Endometrium (tissue), 2 donors: ENCODE measurements at regions not wholly inside any gene's neighbourhood (a gene's known extent, or its start where the extent isn't known, plus 50 kb on each side); places are given as distances from the start of the nearest gene placed in this dataset.

Experiments
- FAIRE-seq: peaks from 2 replicates; lab custom pipeline; 2012; peaks lifted over from hg19 to GRCh38; lab: Jason Lieb, UNC
- donor health status: control.
- donor health status: control.

- FAIRE-seq: no peak
Observed at GRCh38 chr6:113344969-113345368, 512.2 kb upstream of the MARCKS start.

GRCh38 chr6:113347436-113347835 is 509.7 kb upstream of the MARCKS start:
- no peak for FAIRE-seq

- no peak for FAIRE-seq
Observed at GRCh38 chr6:113350461-113350860, 506.7 kb upstream of the MARCKS start.

DNA sequence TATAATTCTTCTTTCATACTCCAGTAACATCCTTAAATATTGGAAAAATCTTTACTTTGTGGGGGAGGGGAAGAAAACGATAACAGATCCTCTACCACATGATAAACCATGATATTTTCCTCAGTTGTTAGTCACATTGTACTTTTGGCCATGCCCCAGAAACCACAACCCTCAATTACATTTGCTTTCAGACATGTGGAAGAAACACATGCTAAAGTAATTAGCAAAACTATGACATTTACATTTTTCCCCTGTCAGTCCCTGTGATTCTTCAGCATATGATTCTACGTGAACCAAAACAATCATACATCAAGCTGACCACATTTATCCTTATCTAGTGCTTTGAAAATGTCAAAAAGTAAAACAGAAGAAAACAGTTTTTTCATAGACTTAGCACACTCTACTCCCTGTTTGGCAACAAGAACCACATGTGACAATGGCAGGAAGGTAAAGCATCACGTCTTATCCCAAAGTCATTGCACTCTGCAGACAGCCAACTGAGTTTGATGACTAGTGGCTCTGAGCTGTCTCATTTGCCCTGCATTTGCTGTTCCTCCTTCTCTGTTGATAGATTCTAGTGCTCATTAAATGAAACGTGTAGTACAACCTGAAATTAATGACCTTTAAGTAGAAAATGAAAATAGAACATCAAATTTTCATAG is 505.8 kb upstream of the MARCKS start:
- peak; percentile 97 for FAIRE-seq

DNA sequence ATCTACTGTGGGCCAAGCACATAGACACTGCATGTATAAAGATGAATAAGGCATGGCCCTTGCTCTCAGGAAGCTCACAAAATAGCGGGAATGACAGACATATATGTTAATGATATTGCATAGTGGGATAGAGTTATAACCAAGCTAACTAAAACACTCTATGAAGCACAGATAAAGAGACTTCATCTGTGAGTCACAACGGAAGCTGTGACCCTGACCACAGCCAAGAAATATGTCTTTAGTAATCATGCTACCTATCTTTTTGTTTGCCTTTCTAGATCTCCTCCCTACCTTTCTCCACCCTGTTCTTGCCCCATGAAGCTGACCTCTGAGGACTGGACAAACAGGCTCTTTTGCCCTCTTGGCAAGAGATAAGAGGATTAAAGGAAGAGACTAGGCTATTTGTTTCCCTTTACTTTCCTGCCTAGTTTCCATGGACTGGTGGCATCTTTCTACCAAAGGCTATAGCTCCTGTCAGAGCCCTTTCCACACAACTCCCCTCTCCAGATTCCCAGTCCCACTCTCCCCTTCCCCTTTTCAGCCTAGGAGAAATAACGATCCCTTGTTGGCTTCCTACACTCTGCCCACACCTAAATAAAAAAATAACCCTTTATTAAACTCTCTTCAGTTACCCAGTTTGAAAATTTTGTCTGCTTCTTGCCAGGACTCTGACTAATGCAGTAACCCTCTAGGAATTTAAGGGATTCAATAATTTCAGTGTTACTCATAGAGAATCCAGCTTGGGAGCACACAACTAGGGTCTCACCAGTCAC is 504.9 kb upstream of the MARCKS start:
- no peak for FAIRE-seq

DNA sequence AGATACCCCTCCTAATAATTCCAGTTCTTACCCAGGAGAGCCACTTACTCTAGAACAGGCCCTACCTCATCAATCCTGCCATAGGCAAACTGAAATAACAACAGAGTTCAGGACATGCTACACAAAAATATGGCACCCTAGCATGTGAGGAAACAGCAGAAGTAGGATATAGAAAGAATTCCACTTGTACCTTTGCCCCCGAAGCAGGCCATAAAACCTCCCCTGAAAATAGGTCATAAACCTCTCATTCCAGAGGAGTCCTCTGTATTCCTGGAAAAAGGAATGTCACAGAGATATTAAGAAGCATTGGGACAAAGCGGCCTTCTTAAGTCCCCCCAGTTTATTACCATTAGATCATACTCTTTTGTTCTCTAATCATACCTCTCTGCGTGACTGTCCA is 504.3 kb upstream of the MARCKS start:
- FAIRE-seq: no peak

- FAIRE-seq: no peak
Observed at GRCh38 chr6:113353392-113353791, 503.8 kb upstream of the MARCKS start.

- FAIRE-seq: no peak
Observed at GRCh38 chr6:113354204-113354895, 502.8 kb upstream of the MARCKS start.

GRCh38 chr6:113356139-113356538 is 501.0 kb upstream of the MARCKS start:
- no peak for FAIRE-seq

DNA sequence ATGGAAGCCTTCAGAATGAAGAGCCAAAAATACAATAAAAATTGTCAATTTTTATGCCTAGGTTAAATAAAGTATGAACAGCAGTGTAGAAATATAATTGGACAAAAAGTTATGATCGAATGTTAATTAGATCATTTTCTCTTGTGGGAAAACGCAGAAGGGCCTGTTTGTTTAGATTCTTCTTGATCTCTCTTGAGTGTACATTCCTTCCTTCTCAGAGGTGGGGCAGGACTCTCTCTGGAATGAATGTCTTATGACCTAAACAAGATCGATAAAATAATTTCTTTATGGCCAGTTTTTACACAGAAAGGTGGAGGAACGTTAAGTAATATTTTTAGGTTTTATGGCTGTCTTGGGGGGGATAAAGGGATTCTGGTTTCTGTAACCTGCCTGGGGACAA is 500.1 kb upstream of the MARCKS start:
- FAIRE-seq: no peak

DNA sequence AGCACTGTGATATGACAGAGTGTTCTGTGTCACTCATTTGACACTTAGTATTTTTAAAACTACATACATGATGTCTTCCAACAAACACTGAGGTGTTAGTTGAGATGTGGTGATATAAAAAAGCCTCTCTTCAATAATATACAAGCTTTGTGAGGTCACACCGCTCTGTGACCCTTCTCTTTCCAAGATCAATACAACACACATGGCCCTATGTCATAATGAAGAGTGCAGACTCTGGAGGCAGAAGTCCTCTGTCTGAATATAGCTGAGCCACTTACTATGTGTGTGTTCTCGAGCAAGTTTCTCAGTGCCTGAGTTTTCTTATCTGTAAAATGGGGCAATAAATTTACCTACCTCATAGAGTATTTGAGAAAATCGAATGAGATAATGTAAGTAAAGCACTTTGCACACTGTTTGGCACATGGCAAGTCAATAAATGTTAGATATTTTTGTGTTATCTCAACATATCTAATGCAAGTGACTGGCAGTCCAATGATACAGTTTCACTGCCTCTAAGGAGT is 499.0 kb upstream of the MARCKS start:
- no peak for FAIRE-seq

GRCh38 chr6:113359155-113360140 is 497.7 kb upstream of the MARCKS start:
- FAIRE-seq: no peak

- no peak for FAIRE-seq
Observed at GRCh38 chr6:113361014-113361645, 496.0 kb upstream of the MARCKS start.

DNA sequence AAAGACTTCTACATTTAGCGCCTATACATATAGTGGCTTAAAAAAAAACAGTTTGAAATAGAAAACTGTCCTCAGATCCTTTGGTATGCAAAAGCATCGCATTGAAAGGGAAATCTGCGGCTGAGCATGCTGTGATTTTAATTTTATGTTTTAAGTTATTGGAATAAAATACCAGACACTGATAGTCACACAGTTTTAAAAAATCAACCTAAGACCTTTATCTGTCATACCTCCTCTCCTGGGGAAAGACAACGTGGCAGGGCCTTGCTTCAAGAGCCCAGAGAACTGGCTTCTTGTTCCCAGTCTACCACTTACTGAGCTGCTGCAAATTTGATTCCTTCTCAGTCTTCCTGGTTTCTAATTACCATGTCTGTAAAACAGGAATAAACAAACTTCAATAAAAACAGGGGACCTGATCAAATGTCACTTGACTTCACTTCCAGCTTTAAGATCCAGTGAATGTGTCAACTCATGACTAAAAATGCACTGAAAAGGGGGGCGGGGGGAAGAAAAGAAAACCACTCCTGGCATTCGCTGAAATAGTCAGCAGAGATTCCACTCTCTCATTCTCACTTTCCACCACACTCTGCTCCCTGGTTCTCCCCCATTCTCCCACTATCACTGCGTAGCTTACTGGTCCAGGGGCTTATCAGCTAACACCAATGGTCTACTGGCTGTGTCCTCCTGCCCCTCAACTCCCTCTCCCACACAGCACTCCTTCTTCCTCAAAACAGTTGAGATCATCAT is 494.7 kb upstream of the MARCKS start:
- FAIRE-seq: no peak

DNA sequence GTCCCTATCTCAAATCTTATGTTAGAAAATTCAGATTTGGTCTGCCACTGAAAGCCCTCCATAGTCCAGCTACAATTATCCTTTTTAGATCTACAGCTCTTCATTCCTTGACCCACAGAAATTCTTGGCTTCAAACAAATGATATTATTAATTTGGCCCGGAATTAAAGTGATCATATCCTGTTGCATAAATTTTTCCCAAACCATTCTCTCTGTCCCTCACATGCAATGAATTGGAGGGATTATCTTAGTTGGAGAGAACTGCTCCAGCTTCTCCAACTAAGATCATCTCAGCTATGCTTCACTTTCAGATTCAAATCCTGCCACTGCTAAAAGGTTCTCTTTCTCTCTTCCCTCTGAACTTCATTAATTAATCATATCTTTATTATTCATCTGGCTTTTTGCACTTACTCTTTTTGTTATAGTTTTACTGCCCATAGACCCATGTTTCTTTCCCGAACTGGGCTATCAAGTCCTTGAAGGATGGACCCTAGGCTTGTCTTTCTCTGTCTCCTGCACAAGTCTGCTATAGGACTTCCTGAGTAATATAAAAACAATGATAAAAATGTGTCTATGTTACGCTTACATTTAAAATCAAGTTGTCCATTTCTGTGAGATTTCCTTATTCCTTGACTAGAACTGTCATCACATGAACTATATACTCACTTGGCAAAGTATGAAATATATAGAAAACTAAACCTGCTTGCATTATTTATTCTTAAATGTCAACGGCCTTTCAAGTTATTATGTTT is 493.9 kb upstream of the MARCKS start:
- FAIRE-seq: no peak

- FAIRE-seq: no peak
Observed at GRCh38 chr6:113363866-113364265, 493.3 kb upstream of the MARCKS start.

DNA sequence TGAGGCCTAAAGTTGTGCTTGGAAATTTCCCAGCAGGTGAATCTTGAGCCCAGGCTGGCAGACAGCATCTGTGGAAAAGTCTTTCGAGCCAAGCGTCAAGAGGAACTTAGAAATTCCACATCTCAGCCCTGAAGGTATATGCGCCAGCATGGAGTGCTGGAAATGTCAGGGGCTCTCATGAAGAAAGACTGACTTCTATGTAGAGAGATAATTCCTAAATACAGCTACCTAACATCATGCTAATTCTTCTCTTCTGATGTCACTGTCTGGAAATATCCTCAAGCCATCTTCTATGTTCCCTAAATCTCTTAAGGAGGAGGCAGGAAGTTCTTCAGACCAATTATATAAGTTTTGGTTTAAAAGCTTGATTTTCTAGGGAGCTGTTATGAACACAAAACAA is 492.4 kb upstream of the MARCKS start:
- FAIRE-seq: no peak

DNA sequence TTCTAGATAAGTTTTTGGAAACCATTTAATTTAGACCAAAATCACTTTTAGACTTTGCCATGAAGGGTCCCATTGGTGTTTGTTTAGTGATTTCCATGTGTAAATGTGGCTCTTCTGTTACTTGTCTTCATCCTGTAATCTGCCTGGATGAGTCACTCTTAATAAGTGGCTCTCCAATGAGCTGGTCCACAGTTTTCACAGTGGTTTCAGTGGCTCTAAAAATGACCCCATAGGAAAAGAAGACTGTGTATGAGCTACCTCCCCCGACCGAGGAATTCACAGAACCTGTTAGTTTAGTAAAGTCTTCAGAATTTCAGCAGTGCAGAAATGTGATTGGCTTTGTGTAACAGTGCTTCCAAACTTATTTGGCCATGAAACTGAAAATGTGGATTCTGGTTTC is 492.0 kb upstream of the MARCKS start:
- FAIRE-seq: no peak

- no peak for FAIRE-seq
Observed at GRCh38 chr6:113366505-113366904, 490.6 kb upstream of the MARCKS start.
